ENCODE measurements at regions not wholly inside any gene's neighbourhood (a gene's known extent, or its start where the extent isn't known, plus 50 kb on each side); places are given as distances from the start of the nearest gene placed in this dataset.

- intact Hi-C loops (cut with micrococcal nuclease; ENCODE audit: unreplicated experiment), result no loop called here
- H3K9ac ChIP-seq (ENCODE audit: control insufficient read depth, insufficient read depth, low read length), result no peak overlapping the region
- H3K27me3 ChIP-seq (replicated peaks in 1 of 2; ENCODE audit: control insufficient read depth in 2 of 2, insufficient read depth in 2 of 2, low read length in 1 of 2), result no peaks in the 10 kb centered on the region
- CTCF ChIA-PET, result no interaction called here
- FAIRE-seq, result no peak
- no peak overlapping the region for H2AFZ ChIP-seq (ENCODE audit: control insufficient read depth, low read depth, low read length)
- no peak overlapping the region for H3K27ac ChIP-seq (ENCODE audit: control insufficient read depth, insufficient read depth)
- in situ Hi-C loops (cut with MboI), result no loop called here
- no peak overlapping the region for H3K4me3 ChIP-seq
- DNase-seq (ENCODE audit: low read depth, low spot score), result no peak
- WGBS (ENCODE audit: insufficient coverage, insufficient replicate concordance, low lambda C conversion rate, missing lambda C conversion rate), result 33% methylated on average over 7 of the region's 7 CpGs
- RAD21 ChIA-PET (ENCODE audit: unreplicated experiment), result no interaction called here
- no peaks in the 10 kb centered on the region for H4K20me1 ChIP-seq (ENCODE audit: control insufficient read depth, insufficient read depth)
- TF ChIP-seq, protein P1, sequence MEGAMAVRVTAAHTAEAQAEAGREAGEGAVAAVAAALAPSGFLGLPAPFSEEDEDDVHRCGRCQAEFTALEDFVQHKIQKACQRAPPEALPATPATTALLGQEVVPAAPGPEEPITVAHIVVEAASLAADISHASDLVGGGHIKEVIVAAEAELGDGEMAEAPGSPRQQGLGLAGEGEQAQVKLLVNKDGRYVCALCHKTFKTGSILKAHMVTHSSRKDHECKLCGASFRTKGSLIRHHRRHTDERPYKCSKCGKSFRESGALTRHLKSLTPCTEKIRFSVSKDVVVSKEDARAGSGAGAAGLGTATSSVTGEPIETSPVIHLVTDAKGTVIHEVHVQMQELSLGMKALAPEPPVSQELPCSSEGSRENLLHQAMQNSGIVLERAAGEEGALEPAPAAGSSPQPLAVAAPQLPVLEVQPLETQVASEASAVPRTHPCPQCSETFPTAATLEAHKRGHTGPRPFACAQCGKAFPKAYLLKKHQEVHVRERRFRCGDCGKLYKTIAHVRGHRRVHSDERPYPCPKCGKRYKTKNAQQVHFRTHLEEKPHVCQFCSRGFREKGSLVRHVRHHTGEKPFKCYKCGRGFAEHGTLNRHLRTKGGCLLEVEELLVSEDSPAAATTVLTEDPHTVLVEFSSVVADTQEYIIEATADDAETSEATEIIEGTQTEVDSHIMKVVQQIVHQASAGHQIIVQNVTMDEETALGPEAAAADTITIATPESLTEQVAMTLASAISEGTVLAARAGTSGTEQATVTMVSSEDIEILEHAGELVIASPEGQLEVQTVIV (IDR thresholded peaks at IDR 0.05; ENCODE audit: borderline replicate concordance, partially characterized antibody), result no peak
- TF ChIP-seq CHD4 (IDR thresholded peaks at IDR 0.05) (no peak), NR2C1 (IDR thresholded peaks at IDR 0.05) (no peak), RAD51 (IDR thresholded peaks at IDR 0.05) (no peak), PAX8 (IDR thresholded peaks at IDR 0.05) (no peak), MTA2 (IDR thresholded peaks at IDR 0.05; ENCODE audit: low read depth) (no peak), STAT3 (IDR thresholded peaks at IDR 0.05; ENCODE audit: low read depth, low read length) (no peak), CEBPZ (IDR thresholded peaks at IDR 0.05; ENCODE audit: low read depth, low read length) (no peak), NFYB (IDR thresholded peaks at IDR 0.05; ENCODE audit: insufficient read depth, low read depth, low read length) (no peak), RCOR1 (conservative IDR thresholded peaks at IDR 0.05; ENCODE audit: low read depth, low read length) (no peak), NFXL1 (IDR thresholded peaks at IDR 0.05; ENCODE audit: borderline replicate concordance) (no peak), ELK1 (IDR thresholded peaks at IDR 0.05; ENCODE audit: low read depth, low read length) (no peak), BCLAF1 (IDR thresholded peaks at IDR 0.05) (no peak), JUNB (IDR thresholded peaks at IDR 0.05) (no peak)
- no peaks in the 10 kb centered on the region for H3K9me3 ChIP-seq (replicated peaks; ENCODE audit: control insufficient read depth, insufficient read depth, low read length)
- POLR2A ChIA-PET, result no interaction called here
- H3K4me1 ChIP-seq (ENCODE audit: control insufficient read depth, insufficient read depth, low read length), result no peaks in the 10 kb centered on the region
- ATAC-seq, result no peak
- no TSS peak for BruUV-seq (replicated peaks)
- H3K4me2 ChIP-seq (ENCODE audit: control insufficient read depth, insufficient read depth), result no peak overlapping the region
- H3K36me3 ChIP-seq (ENCODE audit: control insufficient read depth in 2 of 2, insufficient read depth in 2 of 2, low read length in 1 of 2), result no peaks in the 10 kb centered on the region
- H3K79me2 ChIP-seq (ENCODE audit: control insufficient read depth, insufficient read depth, low read length), result no peaks in the 10 kb centered on the region
- SMC1A ChIA-PET (ENCODE audit: uncharacterized antibody, unreplicated experiment), result no interaction called here
Observed at GRCh38 chr10:8283166-8283905, 228.8 kb downstream of the GATA3 start.
